DMS79 (cell line): ENCODE measurements at regions not wholly inside any gene's neighbourhood (a gene's known extent, or its start where the extent isn't known, plus 50 kb on each side); places are given as distances from the start of the nearest gene placed in this dataset.

ENCODE experiments used
- DNase-seq: peaks from one replicate; lab custom pipeline; 2025; lab: John Stamatoyannopoulos, UW

DNA sequence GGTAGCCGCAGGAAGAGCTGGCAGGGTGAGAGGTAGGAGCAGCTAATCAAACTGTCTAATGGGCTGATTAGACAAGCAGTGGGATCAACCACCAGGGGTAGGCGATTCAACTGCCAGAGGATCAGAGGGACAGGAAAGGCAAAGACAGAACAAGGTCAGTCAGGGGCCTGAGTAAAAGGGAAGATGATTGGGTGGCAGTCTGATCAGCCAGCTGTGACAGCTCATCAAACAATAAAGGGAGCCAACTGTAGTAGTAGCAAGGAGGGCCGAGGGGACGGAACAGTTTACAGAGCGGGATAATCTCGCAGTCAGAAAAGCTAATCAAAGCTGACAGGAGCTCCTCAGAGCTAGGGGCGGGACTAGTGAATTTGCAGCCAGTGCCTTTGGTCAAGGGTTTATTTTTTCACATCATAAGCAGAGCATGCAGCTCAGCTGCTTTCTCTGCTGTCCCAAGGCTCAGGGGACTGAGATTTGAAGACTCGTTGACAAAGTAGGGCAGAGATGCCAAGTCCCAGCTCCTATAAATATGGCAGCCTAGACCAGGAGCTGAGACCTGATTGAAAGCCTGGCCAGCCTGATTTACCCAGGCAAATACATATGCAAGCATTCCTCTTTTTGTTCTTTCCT lies 418.2 kb downstream of the GABRG2 start:
- no peak for DNase-seq

GRCh38 chr5:162487528-162488525 lies 420.3 kb downstream of the GABRG2 start:
- no peak for DNase-seq

- no peak for DNase-seq
Observed at GRCh38 chr5:162496100-162496808, 428.7 kb downstream of the GABRG2 start.

DNA sequence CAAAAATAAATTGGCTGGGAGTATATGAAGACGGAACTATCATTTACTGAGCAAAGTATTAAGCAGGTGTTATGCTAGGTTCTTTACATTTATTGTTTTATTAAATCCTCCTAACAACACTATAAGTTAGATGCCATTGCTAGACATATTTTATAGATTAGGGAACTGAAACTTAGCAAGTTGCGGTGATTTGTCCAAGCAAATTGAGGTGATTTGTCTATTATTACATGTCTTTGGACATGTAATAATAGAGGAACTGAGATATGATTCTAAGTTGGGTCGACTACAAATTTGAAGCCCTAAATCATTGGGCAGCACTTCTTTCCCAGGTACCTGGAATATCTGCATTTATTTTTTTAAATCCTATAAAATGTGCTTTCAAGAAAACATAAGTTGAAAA lies 429.9 kb downstream of the GABRG2 start:
- no peak for DNase-seq

- no peak for DNase-seq
Observed at GRCh38 chr5:162502780-162503179, 435.2 kb downstream of the GABRG2 start.

DNA sequence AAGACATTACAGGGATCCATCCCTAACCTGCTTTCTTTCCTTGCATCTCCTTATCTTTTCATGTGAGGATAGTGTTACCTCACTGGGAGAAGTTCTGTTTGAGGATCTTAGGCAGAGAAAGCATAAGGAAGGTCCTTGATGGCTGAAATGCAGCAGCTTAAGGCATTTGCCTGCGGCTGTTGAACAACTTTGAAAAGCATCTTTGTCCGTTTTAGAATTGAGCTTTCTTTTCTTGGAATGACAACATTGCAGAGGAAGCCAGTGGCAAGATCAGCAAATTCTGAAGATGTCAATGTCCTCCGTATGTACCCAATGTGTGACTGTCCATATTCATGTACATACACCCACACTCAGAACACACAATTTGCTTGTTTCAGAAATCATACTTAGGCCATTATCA lies 436.2 kb downstream of the GABRG2 start:
- DNase-seq: no peak

- DNase-seq: no peak
Observed at GRCh38 chr5:162512935-162513565, 445.5 kb downstream of the GABRG2 start.

GRCh38 chr5:162514116-162514515 lies 446.5 kb downstream of the GABRG2 start:
- DNase-seq: no peak

GRCh38 chr5:162520878-162521277 lies 453.3 kb downstream of the GABRG2 start:
- no peak for DNase-seq

DNA sequence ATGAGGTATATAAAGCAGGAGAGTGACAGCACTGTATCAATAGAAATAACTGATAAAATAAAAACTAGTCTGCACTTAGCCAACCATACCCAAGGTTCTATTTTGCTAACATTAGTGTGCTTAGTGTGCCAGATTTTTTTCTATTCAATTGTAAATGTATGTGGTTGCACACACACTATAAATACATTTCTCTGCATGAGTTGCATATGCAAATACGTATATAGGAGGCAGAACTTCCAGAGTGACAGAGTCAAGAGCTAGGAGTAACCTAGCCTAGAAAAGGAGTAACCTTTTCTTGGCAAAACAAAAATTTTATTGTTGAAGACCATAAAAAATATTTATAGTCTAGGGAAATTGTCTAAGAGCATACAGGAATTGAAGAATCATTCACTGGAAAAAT lies 461.6 kb downstream of the GABRG2 start:
- DNase-seq: no peak

- DNase-seq: no peak
Observed at GRCh38 chr5:162529886-162530285, 462.3 kb downstream of the GABRG2 start.

DNA sequence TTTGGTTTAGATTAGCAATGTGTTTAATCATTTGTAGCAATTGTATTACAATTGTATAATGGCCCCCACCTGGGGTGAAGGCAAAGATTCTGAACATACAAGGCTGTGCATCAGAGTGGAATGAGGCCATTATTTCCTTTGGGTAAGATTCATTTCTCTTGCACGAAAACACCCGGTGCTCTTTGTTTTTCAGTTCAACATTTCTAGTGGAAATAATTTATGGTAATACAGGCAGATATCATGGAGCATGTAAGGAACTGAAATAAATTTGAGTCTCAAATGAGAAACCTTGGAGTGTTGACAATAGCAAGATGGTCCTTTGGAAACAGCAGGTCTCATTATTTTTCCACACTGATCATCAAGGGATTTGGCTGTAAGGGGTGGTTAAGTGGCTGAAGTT lies 475.9 kb downstream of the GABRG2 start:
- DNase-seq: no peak

DNA sequence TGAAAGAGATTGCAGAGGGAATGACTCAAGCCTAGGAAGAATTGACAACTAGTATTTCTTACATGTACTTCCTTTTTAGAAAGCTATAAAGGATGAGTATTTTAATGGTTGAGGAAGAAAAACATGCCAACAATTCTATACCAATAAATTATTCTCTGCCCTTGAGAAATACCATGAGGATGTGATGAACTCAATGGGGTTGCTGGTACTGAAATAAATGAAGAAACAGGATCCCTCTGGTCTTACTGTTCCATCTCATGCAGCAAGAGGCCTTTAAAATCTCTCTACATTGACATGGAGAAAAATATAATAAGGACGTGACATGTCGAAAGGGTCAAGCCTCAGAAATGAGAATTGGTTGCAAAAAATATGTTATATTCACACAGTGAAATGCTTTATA lies 477.3 kb downstream of the GABRG2 start:
- DNase-seq: no peak

GRCh38 chr5:162550236-162550635 lies 482.7 kb downstream of the GABRG2 start:
- no peak for DNase-seq

DNA sequence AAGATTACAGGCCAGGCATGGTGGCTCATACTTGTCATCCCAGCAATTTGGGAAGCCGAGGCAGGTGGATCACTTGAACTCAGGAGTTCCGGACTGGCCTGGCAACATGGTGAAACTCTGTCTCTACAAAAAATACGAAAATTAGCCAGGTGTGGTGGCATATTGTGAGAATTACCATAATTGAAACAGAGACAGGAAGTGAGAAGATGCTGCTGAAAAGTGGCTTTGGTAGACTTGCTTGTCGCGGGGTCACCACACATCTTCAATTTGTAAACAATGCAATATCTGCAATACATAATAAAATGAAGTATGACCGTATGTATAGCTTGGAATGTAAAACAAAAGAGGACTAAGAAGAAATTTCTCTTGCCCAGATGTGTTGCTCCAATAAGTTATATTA lies 490.5 kb downstream of the GABRG2 start:
- DNase-seq: no peak

- no peak for DNase-seq
Observed at GRCh38 chr5:162567644-162568043, 500.1 kb downstream of the GABRG2 start.

- DNase-seq: no peak
Observed at GRCh38 chr5:162573758-162574157, 506.2 kb downstream of the GABRG2 start.

- DNase-seq: no peak
Observed at GRCh38 chr5:162591724-162592123, 524.2 kb downstream of the GABRG2 start.

- DNase-seq: no peak
Observed at GRCh38 chr5:162593881-162594280, 526.3 kb downstream of the GABRG2 start.

GRCh38 chr5:162603443-162604070 lies 536.0 kb downstream of the GABRG2 start:
- no peak for DNase-seq

- DNase-seq: no peak
Observed at GRCh38 chr5:162607879-162608278, 540.3 kb downstream of the GABRG2 start.
